ENCODE measurements at regions not wholly inside any gene's neighbourhood (a gene's known extent, or its start where the extent isn't known, plus 50 kb on each side); places are given as distances from the start of the nearest gene placed in this dataset.
A peak's percentile ranks its signal among the peaks of the same experiment; 100 is the strongest.
"Not testable (repeated sequence)": the region's sequence is repeated elsewhere in the genome, so short reads cannot be mapped to it uniquely, and the experiment has no call there.

DNA sequence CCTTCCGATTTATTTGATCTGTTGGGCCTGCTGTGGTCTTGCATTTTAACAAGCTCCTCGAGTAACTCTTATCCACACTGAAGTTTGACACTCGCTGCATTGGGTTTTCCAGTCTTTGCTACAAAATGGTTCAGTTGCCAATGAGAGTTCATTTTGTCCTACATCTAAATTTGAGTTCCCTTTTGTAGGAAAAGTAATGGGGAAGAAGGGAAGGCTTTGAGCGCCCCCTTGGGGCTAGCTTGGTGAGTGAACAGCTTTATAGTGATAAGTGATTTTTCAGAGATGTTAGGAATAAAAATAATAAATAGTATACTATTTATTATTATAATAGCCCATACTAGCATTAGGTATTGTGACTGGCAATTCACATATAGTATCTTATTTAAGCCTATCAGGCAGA is 89.9 kb upstream of the GNAQ start:
- peak in 1 of 2 experiments; percentile 22 for DNase-seq

GRCh38 chr9:78118742-78119473 is 87.3 kb upstream of the GNAQ start:
- no peak for DNase-seq

DNA sequence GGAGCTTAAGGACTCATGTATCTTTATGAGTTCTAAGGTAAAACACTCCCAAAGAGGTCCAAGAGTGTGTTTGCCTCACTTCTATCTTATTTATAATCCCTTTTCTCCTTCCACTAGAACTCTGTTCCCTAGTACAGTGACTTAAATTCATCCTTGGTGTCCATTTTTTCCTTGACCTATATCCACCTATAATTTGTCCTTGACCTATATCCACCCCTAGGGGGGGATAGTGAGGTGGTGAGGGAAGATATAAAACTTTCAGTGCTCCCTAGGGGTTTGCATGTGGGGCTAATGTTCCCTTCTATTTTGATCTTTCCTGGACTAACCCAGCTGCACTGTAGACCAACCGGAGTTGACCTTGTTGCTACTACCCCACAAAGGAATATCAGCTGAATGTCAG is 83.5 kb upstream of the GNAQ start:
- DNase-seq = no peak

GRCh38 chr9:78114581-78114980 is 83.0 kb upstream of the GNAQ start:
- DNase-seq = no peak

- no peak for DNase-seq
These were observed 80.8 kb upstream of the GNAQ start for GRCh38 chr9:78112406-78112805.

GRCh38 chr9:78112004-78112403 is 80.4 kb upstream of the GNAQ start:
- no peak for DNase-seq

DNA sequence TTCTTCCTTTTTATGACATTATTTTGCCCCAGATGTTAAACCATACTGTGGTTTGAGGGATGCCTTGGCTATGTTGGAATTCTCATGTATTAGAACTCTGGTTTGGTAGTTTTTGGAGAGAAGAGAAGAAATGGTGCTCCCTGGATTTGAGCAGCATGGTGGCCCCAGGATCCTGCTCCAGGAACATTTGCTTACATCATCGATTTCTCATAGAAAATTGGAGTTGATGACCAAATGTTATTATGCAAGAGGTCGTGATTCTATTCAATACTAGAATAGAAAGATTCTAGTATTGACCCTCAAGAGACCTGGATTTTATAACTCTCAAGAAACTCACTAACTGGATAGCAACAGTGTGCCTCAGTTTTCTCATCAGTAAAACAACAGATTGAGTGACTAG is 77.5 kb upstream of the GNAQ start:
- no peak for DNase-seq

DNA sequence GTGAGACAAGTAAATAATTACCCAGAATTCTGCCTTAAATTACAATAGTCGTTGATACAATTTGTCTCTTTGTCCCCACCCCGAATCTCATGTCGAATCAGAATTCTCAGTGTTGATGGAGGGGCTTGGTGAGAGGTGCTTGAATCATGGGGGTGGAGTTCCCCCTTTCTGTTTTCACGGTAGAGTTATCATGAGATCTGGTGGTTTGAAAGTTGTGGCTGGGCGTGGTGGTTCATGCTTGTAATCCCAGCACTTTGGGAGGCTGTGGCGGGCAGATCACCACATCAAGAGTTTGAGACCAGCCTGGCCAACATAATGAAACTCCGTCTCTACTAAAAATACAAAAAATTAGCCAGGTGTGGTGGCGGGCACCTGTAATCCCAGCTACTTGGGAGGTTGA is 75.0 kb upstream of the GNAQ start:
- not testable (repeated sequence) for DNase-seq

DNA sequence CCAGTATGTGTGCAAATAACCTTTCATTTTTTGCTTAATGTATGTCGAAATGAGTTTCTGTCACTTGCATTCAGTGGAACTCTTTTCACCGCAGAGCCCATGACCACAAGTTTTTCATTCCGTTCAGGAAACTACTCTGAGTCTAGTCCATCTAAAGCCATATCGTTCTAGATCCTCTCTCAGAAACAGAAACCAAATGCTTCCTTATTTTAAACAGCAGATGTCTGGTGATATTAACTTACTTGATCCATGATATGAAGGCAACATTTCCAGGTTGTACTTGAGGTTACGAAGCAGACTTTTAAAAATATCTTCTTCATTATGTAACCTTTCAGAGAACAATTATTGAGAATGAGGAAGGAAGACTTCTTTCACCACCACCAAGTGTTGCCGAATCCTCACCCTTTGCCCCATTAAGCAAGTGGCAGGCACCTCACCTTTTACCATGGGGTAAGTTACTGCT is 72.4 kb upstream of the GNAQ start:
- no peak for DNase-seq

DNA sequence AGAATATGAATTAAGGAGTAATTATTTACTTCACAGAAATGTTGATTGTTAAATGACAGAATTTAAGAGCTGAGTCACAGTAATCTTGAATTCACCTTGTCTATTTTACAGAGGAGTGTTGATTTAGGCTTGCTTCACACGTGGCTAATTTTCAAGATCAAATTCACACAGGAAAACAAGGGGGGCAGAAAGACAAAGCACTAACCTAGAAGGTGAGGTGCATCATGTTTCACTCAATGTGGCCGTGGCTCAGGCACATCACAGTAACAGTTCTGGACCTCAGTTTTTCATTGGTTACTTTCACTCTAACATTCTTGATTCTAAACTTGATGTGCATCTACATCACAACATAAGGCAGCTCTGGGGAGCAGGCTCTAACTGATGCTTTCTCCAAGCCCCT is 69.6 kb upstream of the GNAQ start:
- DNase-seq = no peak

GRCh38 chr9:78097541-78097940 is 65.9 kb upstream of the GNAQ start:
- no peak for DNase-seq

DNA sequence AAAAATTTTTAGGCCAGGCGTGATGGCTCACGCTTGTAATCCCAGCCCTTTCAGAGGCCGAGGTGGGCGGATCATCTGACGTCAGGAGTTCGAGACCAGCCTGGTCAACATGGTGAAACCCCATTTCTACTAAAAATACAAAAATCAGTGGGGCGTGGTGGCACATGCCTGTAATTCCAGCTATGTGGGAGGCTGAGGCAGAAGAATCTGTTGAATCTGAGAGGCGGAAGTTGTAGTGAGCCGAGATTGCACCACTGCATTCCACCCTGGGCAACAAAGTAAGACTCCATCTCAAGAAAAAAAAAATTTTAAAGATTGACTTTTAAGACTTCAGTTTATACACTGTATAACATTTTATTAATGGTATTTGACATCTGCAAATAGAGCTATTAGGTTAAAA is 60.1 kb upstream of the GNAQ start:
- no peak for DNase-seq

GRCh38 chr9:78089111-78089510 is 57.5 kb upstream of the GNAQ start:
- no peak for DNase-seq

DNA sequence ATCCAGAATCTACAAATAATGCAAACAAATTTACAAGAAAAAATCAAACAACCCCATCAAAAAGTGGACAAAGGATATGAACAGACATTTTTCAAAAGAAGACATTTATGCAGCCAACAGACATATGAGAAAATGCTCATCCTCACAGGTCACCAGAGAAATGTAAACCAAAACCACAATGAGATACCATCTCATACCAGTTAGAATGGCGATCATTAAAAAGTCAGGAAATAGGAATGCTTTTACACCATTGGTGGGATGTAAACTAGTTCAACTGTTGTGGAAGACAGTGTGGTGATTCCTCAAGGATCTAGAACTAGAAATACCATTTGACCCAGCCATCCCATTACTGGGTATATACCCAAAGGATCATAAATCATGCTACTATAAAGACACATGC is 56.6 kb upstream of the GNAQ start:
- DNase-seq = not testable (repeated sequence)
